OCI-LY3 (cell line): ENCODE measurements at regions not wholly inside any gene's neighbourhood (a gene's known extent, or its start where the extent isn't known, plus 50 kb on each side); places are given as distances from the start of the nearest gene placed in this dataset.

Experiments
- H2AFZ ChIP-seq: fragments of 200-600, 300-600 bp; shearing (Covaris generic); 2 replicates; pipeline ENCODE4 v1.6.0; 2014; ENCODE audit warnings: antibody characterized with exemption, low read depth, low read length
- H3K27ac ChIP-seq: fragments of 200-600, 300-600 bp; sonication (generic); 2 replicates; pipeline ENCODE4 v1.5.1; 2014; ENCODE audit warnings: mild to moderate bottlenecking, low read length, moderate library complexity, mixed read lengths
- H3K27me3 ChIP-seq: fragments of 200-600, 300-600 bp; sonication (generic); 2 replicates; pipeline ENCODE4 v1.6.1; 2014; ENCODE audit warnings: low read depth, low read length, mixed read lengths
- H3K36me3 ChIP-seq: fragments of 200-600, 300-600 bp; sonication (generic); replicated peaks from 2 replicates; pipeline ENCODE3; 2014; ENCODE audit warnings: low read depth, low read length, mixed read lengths
- H3K4me1 ChIP-seq: fragments of 300-600, 200-600 bp; sonication (generic); 2 replicates; pipeline ENCODE4 v1.6.1; 2014; ENCODE audit warnings: low read length, mixed read lengths
- H3K4me2 ChIP-seq: fragments of 200-600, 300-600 bp; sonication (generic); 2 replicates; pipeline ENCODE4 v1.6.1; 2014; ENCODE audit warnings: low read length, mixed read lengths
- H3K4me3 ChIP-seq: fragments of 300-600, 200-600 bp; sonication (generic); 2 replicates; pipeline ENCODE4 v1.5.1; 2014; ENCODE audit warnings: antibody characterized with exemption, mild to moderate bottlenecking, low read length, moderate library complexity
- H3K79me2 ChIP-seq: fragments of 300-600, 200-600 bp; shearing (Covaris generic); 2 replicates; pipeline ENCODE4 v1.6.1; 2014; ENCODE audit warnings: mild to moderate bottlenecking, low read length, mixed read lengths
- H3K9ac ChIP-seq: fragments of 300-600, 200-600 bp; shearing (Covaris generic); 2 replicates; pipeline ENCODE4 v1.6.0; 2014; ENCODE audit warnings: mild to moderate bottlenecking, low read length, moderate library complexity
- H3K9me3 ChIP-seq: fragments of 200-600, 300-600 bp; shearing (Covaris generic); 2 replicates; pipeline ENCODE4 v1.6.1; 2014; ENCODE audit warnings: low read length, mixed read lengths; ENCODE audit not compliant: insufficient read depth
- H4K20me1 ChIP-seq: fragments of 200-600, 300-600 bp; sonication (generic); 2 replicates; pipeline ENCODE4 v1.6.1; 2016; ENCODE audit warnings: low read length, mixed read lengths; ENCODE audit not compliant: insufficient read depth
- EZH2phosphoT487 ChIP-seq: fragments of 200-600 bp; shearing (Covaris generic); IDR thresholded peaks from 2 replicates; pipeline ENCODE4 v1.6.1; 2018; ENCODE audit warnings: antibody characterized with exemption, mixed run types, low read depth
- TF ChIP-seq, protein P1 (sequence below): fragments of 200-600, 300-600 bp; sonication (generic); IDR thresholded peaks from 2 replicates; pipeline ENCODE4 v1.5.1; 2014; ENCODE audit warnings: antibody characterized with exemption, low read length, low read depth

DNA sequence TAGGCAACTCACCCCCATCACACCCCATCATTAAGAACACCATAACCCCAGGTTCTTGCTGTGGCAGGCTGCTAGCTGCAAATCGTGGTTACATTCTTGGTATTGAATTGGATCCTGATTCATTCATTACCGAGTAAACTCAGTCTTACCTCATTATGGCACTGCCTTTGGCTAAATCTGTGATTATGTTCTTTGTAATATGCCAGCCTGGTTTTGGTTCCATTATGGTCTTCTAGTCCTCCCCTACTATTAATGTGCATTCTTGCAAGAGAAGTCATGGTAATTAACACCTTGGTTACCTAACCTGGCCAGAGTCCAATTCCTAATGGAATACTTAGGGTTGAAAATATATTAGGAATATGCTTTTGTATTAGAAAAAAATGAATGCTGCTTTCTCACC, 258.9 kb upstream of the APCDD1 start:
- Histone ChIP-seq H3K9ac (no peak overlapping the region), H3K27me3 (peaks cover 4% of the 10 kb centered on the region; the same call in 1 of the 2 replicates), H3K4me3 (no peak overlapping the region), H2AFZ (no peak overlapping the region), H3K4me1 (no peaks in the 10 kb centered on the region), H3K27ac (no peak overlapping the region), H3K4me2 (no peak overlapping the region), H3K9me3 (no peaks in the 10 kb centered on the region), H4K20me1 (no peaks in the 10 kb centered on the region), H3K36me3 (no peaks in the 10 kb centered on the region), H3K79me2 (no peaks in the 10 kb centered on the region)
- no peak for TF ChIP-seq EZH2phosphoT487
- TF ChIP-seq, protein P1, sequence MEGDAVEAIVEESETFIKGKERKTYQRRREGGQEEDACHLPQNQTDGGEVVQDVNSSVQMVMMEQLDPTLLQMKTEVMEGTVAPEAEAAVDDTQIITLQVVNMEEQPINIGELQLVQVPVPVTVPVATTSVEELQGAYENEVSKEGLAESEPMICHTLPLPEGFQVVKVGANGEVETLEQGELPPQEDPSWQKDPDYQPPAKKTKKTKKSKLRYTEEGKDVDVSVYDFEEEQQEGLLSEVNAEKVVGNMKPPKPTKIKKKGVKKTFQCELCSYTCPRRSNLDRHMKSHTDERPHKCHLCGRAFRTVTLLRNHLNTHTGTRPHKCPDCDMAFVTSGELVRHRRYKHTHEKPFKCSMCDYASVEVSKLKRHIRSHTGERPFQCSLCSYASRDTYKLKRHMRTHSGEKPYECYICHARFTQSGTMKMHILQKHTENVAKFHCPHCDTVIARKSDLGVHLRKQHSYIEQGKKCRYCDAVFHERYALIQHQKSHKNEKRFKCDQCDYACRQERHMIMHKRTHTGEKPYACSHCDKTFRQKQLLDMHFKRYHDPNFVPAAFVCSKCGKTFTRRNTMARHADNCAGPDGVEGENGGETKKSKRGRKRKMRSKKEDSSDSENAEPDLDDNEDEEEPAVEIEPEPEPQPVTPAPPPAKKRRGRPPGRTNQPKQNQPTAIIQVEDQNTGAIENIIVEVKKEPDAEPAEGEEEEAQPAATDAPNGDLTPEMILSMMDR: no peak

DNA sequence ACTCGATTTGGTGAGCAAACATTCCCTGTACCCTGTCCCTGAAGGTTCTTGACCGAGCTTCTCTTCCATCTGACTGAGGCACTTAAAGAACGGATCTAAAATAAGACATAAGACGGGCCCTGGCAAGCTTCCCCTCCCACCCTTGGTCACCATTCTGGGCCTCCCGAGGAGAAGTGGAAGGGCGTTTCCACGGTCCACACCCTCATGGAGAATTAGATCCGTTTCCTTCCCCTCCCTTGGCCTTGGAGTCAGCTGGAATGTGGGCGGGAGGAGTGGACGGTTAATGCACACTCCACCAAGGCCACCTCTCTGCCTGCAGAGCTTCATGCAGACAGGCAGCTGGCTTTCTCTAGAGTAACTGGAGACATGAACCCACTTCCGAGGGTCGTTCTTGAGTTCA, 257.3 kb upstream of the APCDD1 start:
- TF ChIP-seq, protein P1: no peak
- no peak for TF ChIP-seq EZH2phosphoT487
- H4K20me1 ChIP-seq: no peaks in the 10 kb centered on the region
- no peak overlapping the region for H3K9ac ChIP-seq
- no peaks in the 10 kb centered on the region for H3K9me3 ChIP-seq
- H3K27me3 ChIP-seq: peaks cover 4% of the 10 kb centered on the region; the same call in 1 of the 2 replicates
- no peaks in the 10 kb centered on the region for H3K4me1 ChIP-seq
- no peak overlapping the region for H2AFZ ChIP-seq
- no peaks in the 10 kb centered on the region for H3K36me3 ChIP-seq
- H3K27ac ChIP-seq: no peak overlapping the region
- H3K4me3 ChIP-seq: no peak overlapping the region
- H3K4me2 ChIP-seq: no peak overlapping the region
- H3K79me2 ChIP-seq: no peaks in the 10 kb centered on the region

DNA sequence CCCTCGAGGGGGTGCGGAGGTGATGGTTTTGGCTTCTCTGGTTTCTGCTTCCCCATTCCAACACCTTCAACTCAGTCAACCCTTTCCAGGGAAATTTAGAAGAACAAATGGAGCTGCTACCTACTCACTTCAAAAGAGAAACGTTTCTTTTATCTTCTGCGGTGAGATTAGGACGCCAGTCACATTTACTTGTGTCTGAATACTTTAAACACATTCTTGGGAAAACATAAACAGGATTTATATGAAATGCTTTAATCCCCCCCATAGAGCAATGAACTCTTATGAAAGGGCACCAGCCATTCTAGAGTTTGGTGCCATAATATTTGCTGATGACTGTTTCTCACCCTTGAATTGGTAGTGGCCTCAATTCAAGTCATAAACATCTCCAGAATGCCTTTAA, 253.2 kb upstream of the APCDD1 start:
- no peaks in the 10 kb centered on the region for H3K36me3 ChIP-seq
- H3K4me1 ChIP-seq: no peaks in the 10 kb centered on the region
- no peak overlapping the region for H3K4me2 ChIP-seq
- H3K27me3 ChIP-seq: peaks cover 4% of the 10 kb centered on the region
- no peak overlapping the region for H3K27ac ChIP-seq
- TF ChIP-seq, protein P1: no peak
- no peak for TF ChIP-seq EZH2phosphoT487
- H4K20me1 ChIP-seq: no peaks in the 10 kb centered on the region
- no peaks in the 10 kb centered on the region for H3K79me2 ChIP-seq
- no peak overlapping the region for H3K9ac ChIP-seq
- no peaks in the 10 kb centered on the region for H3K9me3 ChIP-seq
- H3K4me3 ChIP-seq: no peak overlapping the region
- no peak overlapping the region for H2AFZ ChIP-seq

DNA sequence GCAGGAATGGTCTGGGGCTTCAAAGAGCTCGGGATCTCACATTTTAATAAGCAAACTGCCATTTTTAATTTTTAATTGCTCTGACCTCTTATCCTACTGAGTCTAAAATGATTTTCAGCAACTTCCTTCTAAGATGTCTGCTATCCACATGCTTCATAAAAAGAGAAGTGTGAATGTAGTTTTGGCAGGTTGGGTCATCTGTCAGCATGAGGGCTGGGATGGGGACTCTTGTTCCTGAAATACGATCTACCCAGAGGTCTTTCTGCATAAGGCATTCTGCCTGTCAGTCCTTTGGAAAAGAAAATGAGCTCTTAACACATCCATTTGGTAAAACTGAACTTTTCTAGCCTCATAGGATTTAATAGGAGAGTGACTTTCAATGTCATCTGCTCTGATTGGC, 252.8 kb upstream of the APCDD1 start:
- Histone ChIP-seq H4K20me1 (no peaks in the 10 kb centered on the region), H3K79me2 (no peaks in the 10 kb centered on the region), H3K9ac (no peak overlapping the region), H2AFZ (no peak overlapping the region), H3K36me3 (no peaks in the 10 kb centered on the region), H3K9me3 (no peaks in the 10 kb centered on the region), H3K4me1 (no peaks in the 10 kb centered on the region), H3K4me3 (no peak overlapping the region), H3K27me3 (peaks cover 4% of the 10 kb centered on the region), H3K27ac (no peak overlapping the region), H3K4me2 (no peak overlapping the region)
- TF ChIP-seq EZH2phosphoT487: no peak
- TF ChIP-seq, protein P1: no peak
